Astrocyte (in vitro differentiated cells and primary cell): ENCODE measurements at regions not wholly inside any gene's neighbourhood (a gene's known extent, or its start where the extent isn't known, plus 50 kb on each side); places are given as distances from the start of the nearest gene placed in this dataset.
A peak's percentile ranks its signal among the peaks of the same experiment; 100 is the strongest.

Experiments used
- DNase-seq: peaks from one replicate; pipeline ENCODE4 v3.0.0-alpha.2; 2010; ENCODE audit warnings: low read depth
- FAIRE-seq: peaks from 2 replicates; lab custom pipeline; 2011; peaks lifted over from hg19 to GRCh38; lab: Jason Lieb, UNC
- H2AFZ ChIP-seq: 2 replicates; pipeline ENCODE4 v1.6.0; 2012; ENCODE audit warnings: low read depth, low read length, inconsistent platforms
- H3K27ac ChIP-seq: 2 replicates; pipeline ENCODE4 v1.5.1; 2011; ENCODE audit warnings: low read depth, low read length, inconsistent platforms
- H3K27me3 ChIP-seq: 2 replicates; pipeline ENCODE4 v1.6.0; 2011; ENCODE audit warnings: low read length, inconsistent platforms; ENCODE audit not compliant: insufficient read depth
- H3K36me3 ChIP-seq: 2 replicates; pipeline ENCODE4 v1.5.1; 2011; ENCODE audit warnings: low read length, inconsistent platforms; ENCODE audit not compliant: insufficient read depth
- H3K4me1 ChIP-seq: 2 replicates; pipeline ENCODE4 v1.5.1; 2011; ENCODE audit warnings: low read length, inconsistent platforms; ENCODE audit not compliant: insufficient read depth
- H3K4me2 ChIP-seq: 2 replicates; pipeline ENCODE4 v1.6.0; 2012; ENCODE audit warnings: low read length, inconsistent platforms
- H3K4me3 ChIP-seq: 2 replicates; pipeline ENCODE4 v1.5.1; 2011; ENCODE audit warnings: low read depth, mild to moderate bottlenecking, low read length, inconsistent platforms; ENCODE audit not compliant: insufficient read depth
- H3K79me2 ChIP-seq: 2 replicates; pipeline ENCODE4 v1.6.0; 2012; ENCODE audit warnings: mild to moderate bottlenecking, low read length, inconsistent platforms; ENCODE audit not compliant: insufficient read depth
- H3K9ac ChIP-seq: 2 replicates; pipeline ENCODE4 v1.6.0; 2012; ENCODE audit warnings: mild to moderate bottlenecking, low read length, inconsistent platforms
- H3K9me3 ChIP-seq: 2 replicates; pipeline ENCODE4 v1.5.1; 2012; ENCODE audit warnings: low read depth, mild to moderate bottlenecking, low read length, inconsistent platforms; ENCODE audit not compliant: insufficient read depth
- H4K20me1 ChIP-seq: 2 replicates; pipeline ENCODE4 v1.6.0; 2012; ENCODE audit warnings: low read length, inconsistent platforms; ENCODE audit not compliant: insufficient read depth
- H3K27ac Mint-ChIP-seq: one replicate; pipeline ENCODE4 v1.8.0; 2021; ENCODE audit warnings: mild to moderate bottlenecking, mixed read lengths; ENCODE audit not compliant: unreplicated experiment
- H3K27me3 Mint-ChIP-seq: one replicate; pipeline ENCODE4 v1.8.0; 2021; ENCODE audit warnings: low read depth, mixed read lengths; ENCODE audit not compliant: unreplicated experiment
- H3K36me3 Mint-ChIP-seq: one replicate; pipeline ENCODE4 v1.8.0; 2021; ENCODE audit warnings: low read depth, mixed read lengths; ENCODE audit not compliant: unreplicated experiment
- H3K4me1 Mint-ChIP-seq: one replicate; pipeline ENCODE4 v1.8.0; 2021; ENCODE audit warnings: low read depth, mixed read lengths; ENCODE audit not compliant: unreplicated experiment
- H3K4me3 Mint-ChIP-seq: one replicate; pipeline ENCODE4 v1.8.0; 2021; ENCODE audit warnings: mild to moderate bottlenecking, moderate library complexity, mixed read lengths; ENCODE audit not compliant: unreplicated experiment
- H3K9me3 Mint-ChIP-seq: one replicate; pipeline ENCODE4 v1.8.0; 2021; ENCODE audit warnings: mild to moderate bottlenecking, mixed read lengths; ENCODE audit not compliant: unreplicated experiment
- EZH2 ChIP-seq: IDR thresholded peaks from 2 replicates; pipeline ENCODE4 v1.6.1; 2012; ENCODE audit warnings: mild to moderate bottlenecking, low read length, inconsistent platforms; ENCODE audit not compliant: insufficient read depth
- TF ChIP-seq, protein P1 (sequence below): IDR thresholded peaks from 2 replicates; pipeline ENCODE4 v1.5.1; 2011; ENCODE audit warnings: low read depth, mild to moderate bottlenecking, inconsistent platforms, low read length, moderate library complexity; ENCODE audit not compliant: insufficient read depth

GRCh38 chr3:164848923-164849322, 229.4 kb downstream of the SI start:
- no peak overlapping the region for H3K4me2 ChIP-seq

GRCh38 chr3:164845739-164846138, 232.6 kb downstream of the SI start:
- Histone ChIP-seq H3K27ac (no peak overlapping the region), H3K36me3 (no peaks in the 10 kb centered on the region)

More at GRCh38 chr3:164848923-164849322, 229.4 kb downstream of the SI start:
- Mint-ChIP-seq H3K4me1 (no peaks in the 10 kb centered on the region), H3K4me3 (no peak overlapping the region), H3K36me3 (no peaks in the 10 kb centered on the region), H3K27ac (no peak overlapping the region), H3K9me3 (no peaks in the 10 kb centered on the region), H3K27me3 (no peaks in the 10 kb centered on the region)
- Histone ChIP-seq H2AFZ (no peak overlapping the region), H3K4me3 (no peak overlapping the region), H3K27ac (no peak overlapping the region), H3K9ac (no peak overlapping the region), H3K4me1 (no peaks in the 10 kb centered on the region), H3K9me3 (no peaks in the 10 kb centered on the region), H4K20me1 (no peaks in the 10 kb centered on the region), H3K36me3 (no peaks in the 10 kb centered on the region), H3K27me3 (no peaks in the 10 kb centered on the region), H3K79me2 (no peaks in the 10 kb centered on the region)
- DNase-seq (no peak), FAIRE-seq (no peak)
- TF ChIP-seq, protein P1, sequence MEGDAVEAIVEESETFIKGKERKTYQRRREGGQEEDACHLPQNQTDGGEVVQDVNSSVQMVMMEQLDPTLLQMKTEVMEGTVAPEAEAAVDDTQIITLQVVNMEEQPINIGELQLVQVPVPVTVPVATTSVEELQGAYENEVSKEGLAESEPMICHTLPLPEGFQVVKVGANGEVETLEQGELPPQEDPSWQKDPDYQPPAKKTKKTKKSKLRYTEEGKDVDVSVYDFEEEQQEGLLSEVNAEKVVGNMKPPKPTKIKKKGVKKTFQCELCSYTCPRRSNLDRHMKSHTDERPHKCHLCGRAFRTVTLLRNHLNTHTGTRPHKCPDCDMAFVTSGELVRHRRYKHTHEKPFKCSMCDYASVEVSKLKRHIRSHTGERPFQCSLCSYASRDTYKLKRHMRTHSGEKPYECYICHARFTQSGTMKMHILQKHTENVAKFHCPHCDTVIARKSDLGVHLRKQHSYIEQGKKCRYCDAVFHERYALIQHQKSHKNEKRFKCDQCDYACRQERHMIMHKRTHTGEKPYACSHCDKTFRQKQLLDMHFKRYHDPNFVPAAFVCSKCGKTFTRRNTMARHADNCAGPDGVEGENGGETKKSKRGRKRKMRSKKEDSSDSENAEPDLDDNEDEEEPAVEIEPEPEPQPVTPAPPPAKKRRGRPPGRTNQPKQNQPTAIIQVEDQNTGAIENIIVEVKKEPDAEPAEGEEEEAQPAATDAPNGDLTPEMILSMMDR = no peak
- TF ChIP-seq EZH2 = no peak

DNA sequence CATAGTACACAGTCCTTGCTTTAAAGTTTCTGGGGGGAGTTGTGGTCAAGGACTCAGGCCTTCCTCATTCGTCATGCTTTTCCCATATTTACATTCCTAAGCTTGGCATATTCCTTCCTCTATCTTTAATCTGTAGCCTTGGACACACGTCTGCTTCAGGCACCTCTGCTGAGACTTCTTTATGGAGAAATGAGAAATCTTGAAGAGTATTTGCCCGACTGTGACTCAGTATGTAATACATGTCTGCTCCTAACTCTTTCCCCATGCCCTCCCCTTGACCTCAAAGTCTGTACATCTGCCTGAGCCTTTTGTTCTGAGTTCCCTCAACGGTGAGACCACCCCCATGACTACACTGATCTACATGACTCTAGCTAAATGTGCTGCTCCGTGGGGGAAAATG, 246.1 kb downstream of the SI start:
- Mint-ChIP-seq H3K4me1 (peaks cover 14% of the 10 kb centered on the region), H3K27me3 (no peaks in the 10 kb centered on the region), H3K27ac (peak overlapping the region; percentile 60), H3K4me3 (no peak overlapping the region), H3K36me3 (no peaks in the 10 kb centered on the region), H3K9me3 (no peaks in the 10 kb centered on the region)
- no peak overlapping the region for H2AFZ ChIP-seq
- H3K4me2 ChIP-seq = no peak overlapping the region
- FAIRE-seq (no peak), DNase-seq (no peak)
- no peaks in the 10 kb centered on the region for H3K27me3 ChIP-seq
- H3K27ac ChIP-seq = no peak overlapping the region
- no peaks in the 10 kb centered on the region for H3K79me2 ChIP-seq
- H3K9ac ChIP-seq = no peak overlapping the region
- H3K4me1 ChIP-seq = no peaks in the 10 kb centered on the region
- H3K4me3 ChIP-seq = no peak overlapping the region
- H3K9me3 ChIP-seq = no peaks in the 10 kb centered on the region
- H4K20me1 ChIP-seq = no peaks in the 10 kb centered on the region
- H3K36me3 ChIP-seq = no peaks in the 10 kb centered on the region
- TF ChIP-seq, protein P1 = no peak
- TF ChIP-seq EZH2 = no peak

More at GRCh38 chr3:164845739-164846138, 232.6 kb downstream of the SI start:
- Histone ChIP-seq H3K4me3 (no peak overlapping the region), H2AFZ (no peak overlapping the region), H3K79me2 (no peaks in the 10 kb centered on the region), H3K9me3 (no peaks in the 10 kb centered on the region), H4K20me1 (no peaks in the 10 kb centered on the region), H3K27me3 (no peaks in the 10 kb centered on the region), H3K4me2 (no peak overlapping the region), H3K4me1 (no peaks in the 10 kb centered on the region), H3K9ac (no peak overlapping the region)
- no peak for TF ChIP-seq EZH2
- TF ChIP-seq, protein P1 = no peak
- Mint-ChIP-seq H3K27ac (no peak overlapping the region), H3K27me3 (no peaks in the 10 kb centered on the region), H3K36me3 (no peaks in the 10 kb centered on the region), H3K9me3 (peaks cover 3% of the 10 kb centered on the region), H3K4me3 (no peak overlapping the region), H3K4me1 (peaks cover 6% of the 10 kb centered on the region)
- DNase-seq (no peak), FAIRE-seq (no peak)
